H1 (cell line): ENCODE measurements at regions not wholly inside any gene's neighbourhood (a gene's known extent, or its start where the extent isn't known, plus 50 kb on each side); places are given as distances from the start of the nearest gene placed in this dataset.

Experiments
- CTCF ChIA-PET: fragments of 300-600 bp; sonication (Branson Sonifier 250); formaldehyde crosslinking; loops from one replicate; lab custom pipeline; 2021; ENCODE audit not compliant: partially characterized antibody; lab: Charles Lee
- POLR2A ChIA-PET: fragments of 300-600 bp; sonication (Branson Sonifier 250); formaldehyde crosslinking; loops from one replicate; lab custom pipeline; 2021; ENCODE audit warnings: inconsistent platforms; ENCODE audit not compliant: partially characterized antibody; lab: Charles Lee
- DNase-seq, 2 experiments: peaks; one replicate each; pipeline versions ENCODE4 v3.0.0 to v3.0.0-alpha.2; 2010 to 2022; ENCODE audit warnings: low spot score in 2 of 2, low read depth in 1 of 2, mixed read lengths in 1 of 2
- FAIRE-seq: peaks from 2 replicates; lab custom pipeline; 2011; peaks lifted over from hg19 to GRCh38; lab: Jason Lieb, UNC
- H2AFZ ChIP-seq: 2 replicates; pipeline ENCODE4 v1.8.1; 2012; ENCODE audit warnings: low read length, inconsistent platforms
- H2AK5ac ChIP-seq: 2 replicates; pipeline ENCODE4 v1.6.1; 2013; ENCODE audit warnings: low read depth, low read length
- H2BK120ac ChIP-seq: replicated peaks from 2 replicates; pipeline ENCODE3; 2013; ENCODE audit warnings: low read depth, low read length, inconsistent platforms
- H2BK12ac ChIP-seq: 2 replicates; pipeline ENCODE4 v1.6.1; 2013; ENCODE audit warnings: low read depth, low read length
- H2BK15ac ChIP-seq: 2 replicates; pipeline ENCODE4 v1.6.1; 2013; ENCODE audit warnings: low read length
- H2BK20ac ChIP-seq: 2 replicates; pipeline ENCODE4 v1.6.1; 2013; ENCODE audit warnings: low read length
- H2BK5ac ChIP-seq: 2 replicates; pipeline ENCODE4 v1.6.1; 2013; ENCODE audit warnings: low read depth, low read length
- H3K14ac ChIP-seq: 2 replicates; pipeline ENCODE4 v1.6.1; 2013; ENCODE audit warnings: inconsistent platforms; ENCODE audit not compliant: insufficient read length
- H3K18ac ChIP-seq: 2 replicates; pipeline ENCODE4 v1.6.1; 2013; ENCODE audit warnings: low read length; ENCODE audit errors: extremely low read depth
- H3K23ac ChIP-seq: 2 replicates; pipeline ENCODE4 v1.6.1; 2013; ENCODE audit warnings: inconsistent platforms; ENCODE audit not compliant: insufficient read length
- H3K23me2 ChIP-seq: 2 replicates; pipeline ENCODE4 v1.6.1; 2013; ENCODE audit warnings: low read depth, low read length
- H3K27ac ChIP-seq: 2 replicates; pipeline ENCODE4 v1.6.1; 2011; ENCODE audit warnings: low read depth, low read length, inconsistent platforms
- H3K27me3 ChIP-seq, 4 experiments: replicated peaks in 1 of 4; 1 replicate in 1 of 4; 2 replicates in 3 of 4; pipeline versions ENCODE4 v1.6.1 to v1.8.1; 2011 to 2013; ENCODE audit warnings: low read length in 3 of 4, mild to moderate bottlenecking in 3 of 4, inconsistent platforms in 2 of 4, mixed read lengths in 2 of 4, moderate library complexity in 1 of 4; ENCODE audit not compliant: control insufficient read depth in 3 of 4, insufficient read depth in 3 of 4; ENCODE audit errors: extremely low read depth in 1 of 4
- H3K36me3 ChIP-seq, 4 experiments: 2 replicates each; pipeline versions ENCODE4 v1.6.1 to v1.8.1; 2011 to 2013; ENCODE audit warnings: mild to moderate bottlenecking in 4 of 4, low read length in 3 of 4, moderate library complexity in 2 of 4, control low read depth in 1 of 4, inconsistent platforms in 1 of 4; ENCODE audit not compliant: insufficient read depth in 4 of 4, control insufficient read depth in 2 of 4
- H3K4ac ChIP-seq: replicated peaks from 2 replicates; pipeline ENCODE3; 2013; ENCODE audit warnings: low read length, low read depth, mixed read lengths, inconsistent platforms; ENCODE audit not compliant: insufficient read length
- H3K4me1 ChIP-seq, 4 experiments: replicated peaks in 1 of 4; 1 replicate in 1 of 4; 2 replicates in 3 of 4; pipeline versions ENCODE4 v1.6.1 to v1.8.1; 2011 to 2013; ENCODE audit warnings: low read length in 3 of 4, inconsistent platforms in 2 of 4, mixed read lengths in 1 of 4; ENCODE audit not compliant: insufficient read depth in 4 of 4, control insufficient read depth in 3 of 4
- H3K4me2 ChIP-seq, 2 experiments: 2 replicates each; pipeline versions ENCODE4 v1.6.1 to v1.8.1; 2011 to 2013; ENCODE audit warnings: low read depth in 2 of 2, low read length in 2 of 2, control low read depth in 1 of 2, inconsistent platforms in 1 of 2, mild to moderate bottlenecking in 1 of 2; ENCODE audit not compliant: insufficient read depth in 1 of 2
- H3K4me3 ChIP-seq, 4 experiments: fragments of 200-600, 300-600 bp in 1 of 4; sonication (generic), shearing (Covaris generic), sonication (Bioruptor Twin) in 1 of 4; 2 replicates each; pipeline versions ENCODE4 v1.5.1 to v1.8.1; 2011 to 2016; ENCODE audit warnings: low read length in 4 of 4, low read depth in 3 of 4, control low read depth in 2 of 4, inconsistent platforms in 2 of 4, mild to moderate bottlenecking in 2 of 4, mixed read lengths in 1 of 4, moderate library complexity in 1 of 4; ENCODE audit not compliant: insufficient read depth in 2 of 4; ENCODE audit errors: extremely low read depth in 1 of 4
- H3K56ac ChIP-seq: replicated peaks from 2 replicates; pipeline ENCODE3; 2013; ENCODE audit warnings: low read depth, mild to moderate bottlenecking, mixed read lengths, low read length, inconsistent platforms; ENCODE audit not compliant: insufficient read length
- H3K79me1 ChIP-seq: 2 replicates; pipeline ENCODE4 v1.6.1; 2013; ENCODE audit warnings: low read depth, low read length, control low read depth
- H3K79me2 ChIP-seq, 2 experiments: 2 replicates each; pipeline versions ENCODE4 v1.6.1 to v1.8.1; 2012 to 2013; ENCODE audit warnings: low read length in 2 of 2, mild to moderate bottlenecking in 2 of 2, inconsistent platforms in 1 of 2; ENCODE audit not compliant: insufficient read depth in 2 of 2, control insufficient read depth in 1 of 2
- H3K9ac ChIP-seq, 4 experiments: replicated peaks in 1 of 4; 1 replicate in 1 of 4; 2 replicates in 3 of 4; pipeline versions ENCODE4 v1.6.1 to v1.8.1; 2011 to 2013; ENCODE audit warnings: low read depth in 3 of 4, low read length in 3 of 4, control low read depth in 2 of 4, mild to moderate bottlenecking in 2 of 4, moderate library complexity in 2 of 4, inconsistent platforms in 1 of 4; ENCODE audit errors: extremely low read depth in 1 of 4
- H3K9me3 ChIP-seq, 2 experiments: 2 replicates each; pipeline versions ENCODE4 v1.6.1 to v1.8.1; 2012 to 2013; ENCODE audit warnings: mild to moderate bottlenecking in 2 of 2, moderate library complexity in 2 of 2, control low read depth in 1 of 2, inconsistent platforms in 1 of 2, low read depth in 1 of 2, low read length in 1 of 2, mixed read lengths in 1 of 2; ENCODE audit not compliant: insufficient read depth in 2 of 2
- H4K20me1 ChIP-seq, 2 experiments: replicated peaks in 1 of 2; 2 replicates each; pipeline versions ENCODE3 to v1.8.1; 2011 to 2013; ENCODE audit warnings: inconsistent platforms in 2 of 2, low read length in 2 of 2, mild to moderate bottlenecking in 1 of 2; ENCODE audit not compliant: insufficient read depth in 2 of 2, control insufficient read depth in 1 of 2
- H4K5ac ChIP-seq: 2 replicates; pipeline ENCODE4 v1.6.1; 2013; ENCODE audit warnings: low read length, low read depth, mixed read lengths, inconsistent platforms; ENCODE audit not compliant: insufficient read length
- H4K8ac ChIP-seq: 2 replicates; pipeline ENCODE4 v1.8.0; 2013; ENCODE audit warnings: mild to moderate bottlenecking, moderate library complexity, low read length, inconsistent platforms; ENCODE audit not compliant: insufficient read depth; ENCODE audit errors: extremely low read depth
- H4K91ac ChIP-seq: replicated peaks from 2 replicates; pipeline ENCODE3; 2013; ENCODE audit warnings: low read length, mixed read lengths, inconsistent platforms; ENCODE audit not compliant: insufficient read length
- ATF3 ChIP-seq: IDR thresholded peaks from 2 replicates; pipeline ENCODE4 v1.6.1; 2011; ENCODE audit warnings: low read depth, mild to moderate bottlenecking, low read length; ENCODE audit not compliant: insufficient read depth
- BRCA1 ChIP-seq: IDR thresholded peaks from 2 replicates; pipeline ENCODE4 v1.6.1; 2012; ENCODE audit warnings: low read depth, low read length, improper control_type of control experiment
- CTCF ChIP-seq, 3 experiments: IDR thresholded peaks; 1 replicate in 2 of 3; 2 replicates in 1 of 3; pipeline versions ENCODE4 v1.5.1 to v1.6.1; 2011; ENCODE audit warnings: low read length in 3 of 3, mild to moderate bottlenecking in 3 of 3, inconsistent platforms in 2 of 3, low read depth in 1 of 3, moderate library complexity in 1 of 3; ENCODE audit not compliant: insufficient read depth in 1 of 3; ENCODE audit errors: control extremely low read depth in 1 of 3
- GABPA ChIP-seq: IDR thresholded peaks from 2 replicates; pipeline ENCODE4 v1.6.1; 2011; ENCODE audit warnings: mild to moderate bottlenecking, low read length, moderate library complexity, borderline replicate concordance; ENCODE audit not compliant: insufficient read depth
- KDM1A ChIP-seq: fragments of 200-600, 300-600 bp; sonication (generic); IDR thresholded peaks from 2 replicates; pipeline ENCODE4 v1.7.1; 2016; ENCODE audit warnings: mild to moderate bottlenecking, low read length, borderline replicate concordance
- MAFK ChIP-seq: IDR thresholded peaks from 2 replicates; pipeline ENCODE4 v1.6.1; 2012; ENCODE audit warnings: low read depth, mild to moderate bottlenecking, improper control_type of control experiment, low read length
- RAD21 ChIP-seq, 2 experiments: IDR thresholded peaks in 1 of 2; conservative IDR thresholded peaks in 1 of 2; 2 replicates each; pipeline ENCODE4 v1.6.1; 2011; ENCODE audit warnings: low read depth in 2 of 2, low read length in 2 of 2, improper control_type of control experiment in 1 of 2, inconsistent platforms in 1 of 2, mild to moderate bottlenecking in 1 of 2, moderate library complexity in 1 of 2
- RXRA ChIP-seq: IDR thresholded peaks from 2 replicates; pipeline ENCODE4 v1.6.1; 2011; ENCODE audit warnings: low read depth, mild to moderate bottlenecking, low read length, moderate library complexity; ENCODE audit not compliant: insufficient read depth
- SIRT6 ChIP-seq: IDR thresholded peaks from one replicate; pipeline ENCODE4 v1.7.1; 2012; ENCODE audit warnings: low read length, inconsistent platforms
- SP4 ChIP-seq: IDR thresholded peaks from 2 replicates; pipeline ENCODE4 v1.6.1; 2012; ENCODE audit warnings: low read length, inconsistent platforms
- SRF ChIP-seq: IDR thresholded peaks from 2 replicates; pipeline ENCODE4 v1.6.1; 2011; ENCODE audit warnings: mild to moderate bottlenecking, low read depth, low read length, moderate library complexity
- SUZ12 ChIP-seq: fragments of 200-600 bp; sonication (generic); IDR thresholded peaks from 2 replicates; pipeline ENCODE4 v1.6.1; 2012; ENCODE audit warnings: mild to moderate bottlenecking, inconsistent platforms, low read length, moderate library complexity, mixed read lengths
- WGBS, 2 experiments: shearing (Covaris generic) in 1 of 2; methylation state at CpG; one replicate each; pipeline versions ENCODE4 v1.1.6 to v1.1.7; 2013 to 2015; ENCODE audit warnings: low lambda C conversion rate in 2 of 2, mixed read lengths in 2 of 2, inconsistent platforms in 1 of 2, low coverage in 1 of 2, missing lambda C conversion rate in 1 of 2; ENCODE audit not compliant: insufficient replicate concordance in 2 of 2, insufficient coverage in 1 of 2, insufficient read length in 1 of 2; ENCODE audit errors: extremely low coverage in 1 of 2, missing lambda C conversion rate in 1 of 2; 5-methylcytosine and 5-hydroxymethylcytosine counted together

- no peaks in the 10 kb centered on the region for H3K4me1 ChIP-seq
- H3K9ac ChIP-seq, result no peak overlapping the region
- 66% methylated on average over 3 of the region's 3 CpGs; no CpG with 5 or more reads in 1 of the 2 experiments for WGBS, 2 experiments
- no peak overlapping the region for H2BK15ac ChIP-seq
- CTCF ChIA-PET, result interaction anchor here (0.9 to 1.9 kb wide), 11 partner anchors 13 to 357 kb away, joined by 3 to 6 read pairs (median 4); no protein-coding TSS in a partner anchor
- H3K79me1 ChIP-seq, result 0 out of 2 replicates have a peak, but pooled peaks cover 1% of the 10 kb centered on the region
- no peak overlapping the region for H2BK12ac ChIP-seq
- no peak overlapping the region for H2BK5ac ChIP-seq
- DNase-seq (no peak), FAIRE-seq (no peak)
- no peak overlapping the region for H3K23ac ChIP-seq
- no peak overlapping the region for H2AK5ac ChIP-seq
- no peak overlapping the region for H2BK20ac ChIP-seq
- H4K91ac ChIP-seq, result no peak overlapping the region
- no peaks in the 10 kb centered on the region for H3K9me3 ChIP-seq
- no peak overlapping the region for H3K4me2 ChIP-seq
- no peak overlapping the region for H4K8ac ChIP-seq
- H2BK120ac ChIP-seq, result no peak overlapping the region
- no peak overlapping the region for H3K4me3 ChIP-seq
- H2AFZ ChIP-seq, result no peak overlapping the region
- H3K79me2 ChIP-seq, result no peaks in the 10 kb centered on the region
- no peaks in the 10 kb centered on the region for H3K36me3 ChIP-seq
- no peak overlapping the region for H3K18ac ChIP-seq
- POLR2A ChIA-PET, result no interaction called here
- no peak overlapping the region for H3K14ac ChIP-seq
- H3K27me3 ChIP-seq, result no peaks in the 10 kb centered on the region
- no peak overlapping the region for H4K5ac ChIP-seq
- H3K56ac ChIP-seq, result no peak overlapping the region
- no peak overlapping the region for H3K27ac ChIP-seq
- H4K20me1 ChIP-seq, result no peaks in the 10 kb centered on the region
- H3K4ac ChIP-seq, result no peak overlapping the region
- no peaks in the 10 kb centered on the region for H3K23me2 ChIP-seq
- TF ChIP-seq SUZ12, result no peak
- TF ChIP-seq GABPA, result no peak
- TF ChIP-seq SP4, result no peak
- no peak for TF ChIP-seq RXRA
- no peak for TF ChIP-seq ATF3
- no peak for TF ChIP-seq CTCF (IDR thresholded peaks at IDR 0.05; ENCODE audit: control extremely low read depth in 1 of 3, insufficient read depth in 1 of 3, low read depth in 1 of 3, low read length in 3 of 3)
- no peak for TF ChIP-seq BRCA1
- no peak for TF ChIP-seq MAFK
- no peak for TF ChIP-seq KDM1A
- no peak for TF ChIP-seq SIRT6
- TF ChIP-seq RAD21 (IDR thresholded peaks at IDR 0.05 in 1 of 2, conservative IDR thresholded peaks at IDR 0.05 in 1 of 2; ENCODE audit: low read depth in 2 of 2, low read length in 2 of 2), result no peak
- TF ChIP-seq SRF, result no peak
Measured at GRCh38 chr12:13627536-13627935, 353.9 kb downstream of the GRIN2B start.
